H1 (cell line): ENCODE measurements at regions not wholly inside any gene's neighbourhood (a gene's known extent, or its start where the extent isn't known, plus 50 kb on each side); places are given as distances from the start of the nearest gene placed in this dataset.

Experiments
- CTCF ChIA-PET: fragments of 300-600 bp; sonication (Branson Sonifier 250); formaldehyde crosslinking; loops from one replicate; lab custom pipeline; 2021; ENCODE audit not compliant: partially characterized antibody; lab: Charles Lee
- POLR2A ChIA-PET: fragments of 300-600 bp; sonication (Branson Sonifier 250); formaldehyde crosslinking; loops from one replicate; lab custom pipeline; 2021; ENCODE audit warnings: inconsistent platforms; ENCODE audit not compliant: partially characterized antibody; lab: Charles Lee
- DNase-seq, 2 experiments: peaks; one replicate each; pipeline versions ENCODE4 v3.0.0 to v3.0.0-alpha.2; 2010 to 2022; ENCODE audit warnings: low spot score in 2 of 2, low read depth in 1 of 2, mixed read lengths in 1 of 2
- FAIRE-seq: peaks from 2 replicates; lab custom pipeline; 2011; peaks lifted over from hg19 to GRCh38; lab: Jason Lieb, UNC
- H2AFZ ChIP-seq: 2 replicates; pipeline ENCODE4 v1.8.1; 2012; ENCODE audit warnings: low read length, inconsistent platforms
- H2AK5ac ChIP-seq: 2 replicates; pipeline ENCODE4 v1.6.1; 2013; ENCODE audit warnings: low read depth, low read length
- H2BK120ac ChIP-seq: replicated peaks from 2 replicates; pipeline ENCODE3; 2013; ENCODE audit warnings: low read depth, low read length, inconsistent platforms
- H2BK12ac ChIP-seq: 2 replicates; pipeline ENCODE4 v1.6.1; 2013; ENCODE audit warnings: low read depth, low read length
- H2BK15ac ChIP-seq: 2 replicates; pipeline ENCODE4 v1.6.1; 2013; ENCODE audit warnings: low read length
- H2BK20ac ChIP-seq: 2 replicates; pipeline ENCODE4 v1.6.1; 2013; ENCODE audit warnings: low read length
- H2BK5ac ChIP-seq: 2 replicates; pipeline ENCODE4 v1.6.1; 2013; ENCODE audit warnings: low read depth, low read length
- H3K14ac ChIP-seq: 2 replicates; pipeline ENCODE4 v1.6.1; 2013; ENCODE audit warnings: inconsistent platforms; ENCODE audit not compliant: insufficient read length
- H3K18ac ChIP-seq: 2 replicates; pipeline ENCODE4 v1.6.1; 2013; ENCODE audit warnings: low read length; ENCODE audit errors: extremely low read depth
- H3K23ac ChIP-seq: 2 replicates; pipeline ENCODE4 v1.6.1; 2013; ENCODE audit warnings: inconsistent platforms; ENCODE audit not compliant: insufficient read length
- H3K23me2 ChIP-seq: 2 replicates; pipeline ENCODE4 v1.6.1; 2013; ENCODE audit warnings: low read depth, low read length
- H3K27ac ChIP-seq: 2 replicates; pipeline ENCODE4 v1.6.1; 2011; ENCODE audit warnings: low read depth, low read length, inconsistent platforms
- H3K27me3 ChIP-seq, 4 experiments: replicated peaks in 1 of 4; 1 replicate in 1 of 4; 2 replicates in 3 of 4; pipeline versions ENCODE4 v1.6.1 to v1.8.1; 2011 to 2013; ENCODE audit warnings: low read length in 3 of 4, mild to moderate bottlenecking in 3 of 4, inconsistent platforms in 2 of 4, mixed read lengths in 2 of 4, moderate library complexity in 1 of 4; ENCODE audit not compliant: control insufficient read depth in 3 of 4, insufficient read depth in 3 of 4; ENCODE audit errors: extremely low read depth in 1 of 4
- H3K36me3 ChIP-seq, 4 experiments: 2 replicates each; pipeline versions ENCODE4 v1.6.1 to v1.8.1; 2011 to 2013; ENCODE audit warnings: mild to moderate bottlenecking in 4 of 4, low read length in 3 of 4, moderate library complexity in 2 of 4, control low read depth in 1 of 4, inconsistent platforms in 1 of 4; ENCODE audit not compliant: insufficient read depth in 4 of 4, control insufficient read depth in 2 of 4
- H3K4ac ChIP-seq: replicated peaks from 2 replicates; pipeline ENCODE3; 2013; ENCODE audit warnings: low read length, low read depth, mixed read lengths, inconsistent platforms; ENCODE audit not compliant: insufficient read length
- H3K4me1 ChIP-seq, 4 experiments: replicated peaks in 1 of 4; 1 replicate in 1 of 4; 2 replicates in 3 of 4; pipeline versions ENCODE4 v1.6.1 to v1.8.1; 2011 to 2013; ENCODE audit warnings: low read length in 3 of 4, inconsistent platforms in 2 of 4, mixed read lengths in 1 of 4; ENCODE audit not compliant: insufficient read depth in 4 of 4, control insufficient read depth in 3 of 4
- H3K4me2 ChIP-seq, 2 experiments: 2 replicates each; pipeline versions ENCODE4 v1.6.1 to v1.8.1; 2011 to 2013; ENCODE audit warnings: low read depth in 2 of 2, low read length in 2 of 2, control low read depth in 1 of 2, inconsistent platforms in 1 of 2, mild to moderate bottlenecking in 1 of 2; ENCODE audit not compliant: insufficient read depth in 1 of 2
- H3K4me3 ChIP-seq, 4 experiments: fragments of 200-600, 300-600 bp in 1 of 4; sonication (generic), shearing (Covaris generic), sonication (Bioruptor Twin) in 1 of 4; 2 replicates each; pipeline versions ENCODE4 v1.5.1 to v1.8.1; 2011 to 2016; ENCODE audit warnings: low read length in 4 of 4, low read depth in 3 of 4, control low read depth in 2 of 4, inconsistent platforms in 2 of 4, mild to moderate bottlenecking in 2 of 4, mixed read lengths in 1 of 4, moderate library complexity in 1 of 4; ENCODE audit not compliant: insufficient read depth in 2 of 4; ENCODE audit errors: extremely low read depth in 1 of 4
- H3K56ac ChIP-seq: replicated peaks from 2 replicates; pipeline ENCODE3; 2013; ENCODE audit warnings: low read depth, mild to moderate bottlenecking, mixed read lengths, low read length, inconsistent platforms; ENCODE audit not compliant: insufficient read length
- H3K79me1 ChIP-seq: 2 replicates; pipeline ENCODE4 v1.6.1; 2013; ENCODE audit warnings: low read depth, low read length, control low read depth
- H3K79me2 ChIP-seq, 2 experiments: 2 replicates each; pipeline versions ENCODE4 v1.6.1 to v1.8.1; 2012 to 2013; ENCODE audit warnings: low read length in 2 of 2, mild to moderate bottlenecking in 2 of 2, inconsistent platforms in 1 of 2; ENCODE audit not compliant: insufficient read depth in 2 of 2, control insufficient read depth in 1 of 2
- H3K9ac ChIP-seq, 4 experiments: replicated peaks in 1 of 4; 1 replicate in 1 of 4; 2 replicates in 3 of 4; pipeline versions ENCODE4 v1.6.1 to v1.8.1; 2011 to 2013; ENCODE audit warnings: low read depth in 3 of 4, low read length in 3 of 4, control low read depth in 2 of 4, mild to moderate bottlenecking in 2 of 4, moderate library complexity in 2 of 4, inconsistent platforms in 1 of 4; ENCODE audit errors: extremely low read depth in 1 of 4
- H3K9me3 ChIP-seq, 2 experiments: 2 replicates each; pipeline versions ENCODE4 v1.6.1 to v1.8.1; 2012 to 2013; ENCODE audit warnings: mild to moderate bottlenecking in 2 of 2, moderate library complexity in 2 of 2, control low read depth in 1 of 2, inconsistent platforms in 1 of 2, low read depth in 1 of 2, low read length in 1 of 2, mixed read lengths in 1 of 2; ENCODE audit not compliant: insufficient read depth in 2 of 2
- H4K20me1 ChIP-seq, 2 experiments: replicated peaks in 1 of 2; 2 replicates each; pipeline versions ENCODE3 to v1.8.1; 2011 to 2013; ENCODE audit warnings: inconsistent platforms in 2 of 2, low read length in 2 of 2, mild to moderate bottlenecking in 1 of 2; ENCODE audit not compliant: insufficient read depth in 2 of 2, control insufficient read depth in 1 of 2
- H4K5ac ChIP-seq: 2 replicates; pipeline ENCODE4 v1.6.1; 2013; ENCODE audit warnings: low read length, low read depth, mixed read lengths, inconsistent platforms; ENCODE audit not compliant: insufficient read length
- H4K8ac ChIP-seq: 2 replicates; pipeline ENCODE4 v1.8.0; 2013; ENCODE audit warnings: mild to moderate bottlenecking, moderate library complexity, low read length, inconsistent platforms; ENCODE audit not compliant: insufficient read depth; ENCODE audit errors: extremely low read depth
- H4K91ac ChIP-seq: replicated peaks from 2 replicates; pipeline ENCODE3; 2013; ENCODE audit warnings: low read length, mixed read lengths, inconsistent platforms; ENCODE audit not compliant: insufficient read length
- ASH2L ChIP-seq: fragments of 200-600, 300-600 bp; sonication (generic); IDR thresholded peaks from one replicate; pipeline ENCODE4 v1.7.1; 2017; ENCODE audit warnings: low read length
- SP4 ChIP-seq: IDR thresholded peaks from 2 replicates; pipeline ENCODE4 v1.6.1; 2012; ENCODE audit warnings: low read length, inconsistent platforms
- TEAD4 ChIP-seq: IDR thresholded peaks from 2 replicates; pipeline ENCODE4 v1.6.1; 2012; ENCODE audit warnings: low read depth, low read length, inconsistent platforms, mixed read lengths
- WGBS, 2 experiments: shearing (Covaris generic) in 1 of 2; methylation state at CpG; one replicate each; pipeline versions ENCODE4 v1.1.6 to v1.1.7; 2013 to 2015; ENCODE audit warnings: low lambda C conversion rate in 2 of 2, mixed read lengths in 2 of 2, inconsistent platforms in 1 of 2, low coverage in 1 of 2, missing lambda C conversion rate in 1 of 2; ENCODE audit not compliant: insufficient replicate concordance in 2 of 2, insufficient coverage in 1 of 2, insufficient read length in 1 of 2; ENCODE audit errors: extremely low coverage in 1 of 2, missing lambda C conversion rate in 1 of 2; 5-methylcytosine and 5-hydroxymethylcytosine counted together

- Histone ChIP-seq H3K4me2 (no peak overlapping the region), H4K91ac (no peak overlapping the region), H2BK12ac (no peak overlapping the region), H3K79me2 (no peaks in the 10 kb centered on the region), H3K79me1 (no peaks in the 10 kb centered on the region), H4K20me1 (no peaks in the 10 kb centered on the region), H3K4me1 (no peaks in the 10 kb centered on the region), H3K9ac (no peak overlapping the region), H3K9me3 (peaks cover 0 to 3% of the 10 kb centered on the region in 2 experiments; a peak in 2 of 4 replicates), H4K8ac (no peak overlapping the region), H2BK20ac (no peak overlapping the region), H3K27me3 (no peaks in the 10 kb centered on the region), H3K56ac (no peak overlapping the region), H2BK120ac (no peak overlapping the region), H2BK15ac (no peak overlapping the region), H3K36me3 (no peaks in the 10 kb centered on the region)
- CTCF ChIA-PET = no interaction called here
- DNase-seq = no peak
- TF ChIP-seq ASH2L (no peak), TEAD4 (no peak), SP4 (no peak)
- TF ChIP-seq, all 59 proteins: peak for 0
- POLR2A ChIA-PET = no interaction called here
- Histone ChIP-seq H2BK5ac (no peak overlapping the region), H3K23me2 (no peaks in the 10 kb centered on the region), H3K23ac (no peak overlapping the region), H3K18ac (no peak overlapping the region), H3K4me3 (no peak overlapping the region), H2AK5ac (no peak overlapping the region), H3K4ac (no peak overlapping the region), H4K5ac (no peak overlapping the region), H3K14ac (no peak overlapping the region), H3K27ac (no peak overlapping the region), H2AFZ (no peak overlapping the region)
- 53% methylated on average over 2 of the region's 2 CpGs; no CpG with 5 or more reads in 1 of the 2 experiments for WGBS, 2 experiments
- no peak for FAIRE-seq
Observed at GRCh38 chr4:4918067-4918466, 58.6 kb downstream of the MSX1 start.
